Stimulated activated CD8-positive, alpha-beta memory T cell treated with anti-CD3 and anti-CD28 coated beads, Interleukin-4, amount 100 ng/mL, for 4 hours (primary cell): ENCODE measurements at regions not wholly inside any gene's neighbourhood (a gene's known extent, or its start where the extent isn't known, plus 50 kb on each side); places are given as distances from the start of the nearest gene placed in this dataset.
"Not testable (repeated sequence)": the region's sequence is repeated elsewhere in the genome, so short reads cannot be mapped to it uniquely, and the experiment has no call there.

Source experiments
- DNase-seq, 2 donors: peaks; one replicate each; pipeline ENCODE4 v3.0.0-alpha.2; 2020; ENCODE audit warnings: low read depth in 2 of 2, low spot score in 1 of 2

DNA sequence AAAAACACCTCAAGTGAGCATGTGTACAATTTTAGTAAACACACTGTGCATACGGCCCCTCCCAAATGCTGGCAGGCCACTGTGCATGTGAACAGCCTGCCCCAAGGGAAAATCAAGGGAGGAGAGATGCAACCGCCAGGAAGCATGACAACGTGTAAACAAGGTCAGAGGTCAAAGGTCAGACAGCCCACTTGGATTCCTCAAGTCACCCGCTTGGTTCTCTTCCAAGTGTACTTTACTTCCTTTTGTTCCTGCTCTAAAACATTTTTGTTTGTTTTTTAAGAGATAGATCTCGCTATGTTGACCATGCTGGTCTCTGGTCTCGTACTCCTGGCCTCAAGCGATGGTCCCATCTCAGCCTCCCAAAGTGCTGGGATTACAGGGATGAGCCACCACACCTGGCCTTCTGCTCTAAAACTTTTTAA lies 126.7 kb upstream of the SHB start:
- no peak for DNase-seq

DNA sequence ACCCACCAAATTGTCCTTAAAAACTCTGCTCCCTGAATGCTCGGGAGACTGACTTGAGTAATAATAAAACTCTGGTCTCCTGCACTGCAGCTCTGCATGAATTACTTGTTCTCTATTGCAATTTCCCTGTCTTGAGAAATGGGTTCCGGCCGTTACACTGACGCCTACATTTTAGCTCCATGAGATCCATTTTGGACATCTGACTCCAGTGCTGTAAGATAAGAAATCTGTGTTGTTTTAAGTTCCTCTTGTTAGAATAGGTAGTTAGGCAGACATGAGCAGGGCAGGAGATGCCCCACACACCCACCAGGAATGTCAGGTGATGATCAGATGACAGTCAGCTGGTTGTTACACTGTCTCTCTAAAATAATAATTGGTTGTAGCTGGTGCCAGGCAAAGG lies 125.8 kb upstream of the SHB start:
- DNase-seq = no peak

DNA sequence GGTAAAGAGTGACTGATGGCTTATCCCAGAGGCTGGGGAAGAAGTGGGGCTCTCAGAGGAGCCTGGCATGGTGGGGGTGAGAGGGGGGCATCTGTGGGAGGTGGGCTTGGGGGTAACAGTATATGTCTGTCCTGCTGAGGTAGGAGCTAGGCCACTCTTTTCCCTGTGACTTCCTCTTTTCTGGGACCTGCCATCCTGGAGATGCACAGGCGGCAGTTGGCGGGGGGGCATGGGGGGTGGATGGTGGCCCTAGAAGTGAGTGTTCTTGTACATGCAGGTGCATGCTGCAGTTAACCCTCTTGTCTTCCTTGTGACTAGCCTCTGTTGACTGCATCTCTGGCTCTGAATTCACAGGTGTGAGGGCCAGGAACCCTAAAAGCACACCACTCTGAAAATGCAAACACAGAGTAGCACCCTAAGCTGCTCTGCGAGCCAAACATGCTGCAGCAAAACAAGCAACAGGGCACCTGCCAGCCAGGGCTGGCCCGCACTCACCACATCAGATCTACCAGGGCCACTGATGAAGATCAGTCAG lies 123.8 kb upstream of the SHB start:
- DNase-seq = no peak

DNA sequence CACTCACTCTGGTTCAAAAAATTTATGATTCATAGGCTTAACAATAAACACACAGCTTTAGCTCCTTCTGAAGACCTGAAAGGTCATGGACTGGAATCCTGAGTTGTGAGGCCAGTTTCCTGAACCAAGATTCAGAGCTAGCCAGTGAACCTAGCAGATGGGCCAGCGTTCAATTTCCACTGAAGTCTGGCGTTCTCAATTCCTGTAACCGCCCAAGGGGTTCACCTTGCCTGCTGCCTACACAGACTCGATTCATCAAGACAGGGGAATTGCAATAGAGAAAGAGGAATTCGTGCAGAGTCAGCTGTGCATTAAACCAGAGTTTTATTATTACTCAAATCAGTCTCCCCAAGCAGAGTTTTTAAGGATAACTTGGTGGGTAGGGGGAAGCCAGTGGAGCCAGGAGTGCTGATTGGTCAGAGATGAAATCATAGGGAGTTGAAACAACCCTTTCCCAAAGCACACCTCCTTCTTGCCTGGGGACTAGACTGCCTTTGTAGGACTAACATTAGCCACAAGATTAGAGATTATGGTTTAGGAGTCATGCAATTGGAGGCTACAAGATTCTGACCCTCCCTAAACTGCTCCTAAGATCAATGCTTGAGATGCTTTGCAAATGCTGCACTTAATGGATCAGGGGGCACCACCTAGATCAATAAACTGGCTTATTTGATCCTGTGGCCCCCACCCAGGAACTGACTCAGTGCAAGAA lies 117.5 kb upstream of the SHB start:
- no peak for DNase-seq

DNA sequence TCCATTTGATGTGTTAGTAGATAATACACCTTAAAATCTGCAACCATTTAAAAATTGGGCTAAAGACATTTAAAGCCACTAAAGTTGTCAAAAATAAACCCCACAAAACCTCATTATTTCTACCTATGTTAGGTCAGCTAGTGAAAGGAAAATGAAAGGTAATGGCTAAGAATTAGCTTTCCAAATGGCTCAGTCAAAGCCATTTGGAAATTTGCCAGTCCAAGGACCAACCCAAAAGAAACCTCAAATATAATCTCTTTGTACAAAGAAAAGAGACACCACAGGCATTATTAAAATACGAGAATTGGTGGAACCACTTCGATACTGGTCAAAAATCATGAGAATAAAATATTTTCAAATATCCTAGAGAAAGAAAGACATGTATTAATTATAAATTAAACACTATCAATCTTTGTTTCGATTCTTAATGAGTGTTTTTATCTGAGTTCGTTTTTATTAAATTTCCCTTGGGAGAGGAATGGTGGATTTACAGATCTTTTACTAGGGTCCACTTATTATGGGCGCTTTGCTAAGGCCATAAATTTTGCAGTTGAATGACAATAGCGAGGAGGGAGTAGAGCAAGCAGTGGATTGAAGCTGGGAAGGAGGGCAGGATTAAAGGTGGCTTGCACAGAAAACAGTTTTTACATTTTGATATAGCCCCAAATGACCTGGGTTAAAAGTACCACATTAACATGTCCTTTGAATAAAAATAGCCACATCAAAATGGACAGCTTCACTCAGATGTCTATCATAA lies 116.8 kb upstream of the SHB start:
- no peak for DNase-seq

DNA sequence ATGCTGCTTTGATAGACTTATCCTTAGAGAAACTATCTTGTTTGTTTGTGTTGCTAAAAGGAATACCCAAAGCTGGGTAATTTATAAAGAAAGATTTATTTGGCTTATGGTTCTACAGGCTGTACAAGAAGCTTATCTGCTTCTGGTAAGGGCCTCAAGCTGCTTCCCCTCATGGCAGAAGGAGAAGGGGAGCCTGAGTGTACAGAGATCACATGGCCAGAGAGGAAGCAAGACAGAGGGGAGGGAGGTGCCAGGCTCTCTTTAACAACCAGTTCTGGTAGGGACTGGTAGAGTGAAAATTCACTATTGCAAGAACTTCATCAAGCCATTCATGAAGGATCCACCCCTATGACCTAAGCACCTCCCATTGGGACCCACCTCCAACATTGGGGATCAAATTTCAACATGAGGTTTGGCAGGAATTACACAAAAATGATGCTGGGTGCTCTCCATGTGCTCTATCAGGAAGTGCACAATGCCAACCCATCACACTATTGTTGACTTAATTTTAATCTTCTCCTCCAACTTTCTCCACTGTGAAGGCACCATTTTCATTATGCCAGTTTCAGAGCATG lies 115.1 kb upstream of the SHB start:
- DNase-seq = no peak

DNA sequence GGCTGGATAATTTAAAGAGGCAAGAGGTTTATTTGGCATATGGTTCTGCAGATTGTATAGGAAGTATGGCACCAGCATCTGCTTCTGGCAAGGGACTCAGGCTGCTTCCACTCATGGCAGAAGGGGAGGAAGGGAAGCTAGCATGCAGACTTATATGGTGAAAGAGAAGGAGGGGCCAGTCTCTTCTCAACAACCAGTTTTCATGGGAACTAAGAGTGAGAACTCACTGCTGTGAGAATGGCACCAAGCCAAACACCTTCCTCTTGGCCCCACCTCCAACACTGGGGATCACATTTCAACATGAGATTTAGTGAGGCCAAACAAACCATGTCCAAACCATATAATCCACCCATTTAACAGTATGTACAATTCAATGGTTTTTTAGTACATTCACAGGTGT lies 113.3 kb upstream of the SHB start:
- no peak for DNase-seq

DNA sequence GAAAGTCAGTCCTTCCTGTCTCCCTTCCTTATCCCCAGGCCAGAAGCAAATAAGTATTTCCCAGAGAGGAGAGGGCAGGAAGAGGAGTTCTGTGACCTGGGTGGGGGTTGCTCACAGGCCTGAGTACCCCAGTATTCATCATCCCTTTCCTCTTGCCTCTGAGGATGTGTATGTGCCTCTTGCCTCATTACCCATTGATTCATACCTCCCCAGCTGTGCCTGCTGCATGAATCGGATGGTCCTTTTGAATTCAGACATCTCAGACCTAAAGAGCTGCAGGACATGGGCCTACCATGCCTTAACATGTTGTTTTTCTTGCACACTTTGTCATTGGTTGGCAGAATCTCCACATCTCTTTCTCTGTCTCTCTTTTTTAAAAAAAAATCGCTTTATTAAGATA lies 112.8 kb upstream of the SHB start:
- DNase-seq = no peak

DNA sequence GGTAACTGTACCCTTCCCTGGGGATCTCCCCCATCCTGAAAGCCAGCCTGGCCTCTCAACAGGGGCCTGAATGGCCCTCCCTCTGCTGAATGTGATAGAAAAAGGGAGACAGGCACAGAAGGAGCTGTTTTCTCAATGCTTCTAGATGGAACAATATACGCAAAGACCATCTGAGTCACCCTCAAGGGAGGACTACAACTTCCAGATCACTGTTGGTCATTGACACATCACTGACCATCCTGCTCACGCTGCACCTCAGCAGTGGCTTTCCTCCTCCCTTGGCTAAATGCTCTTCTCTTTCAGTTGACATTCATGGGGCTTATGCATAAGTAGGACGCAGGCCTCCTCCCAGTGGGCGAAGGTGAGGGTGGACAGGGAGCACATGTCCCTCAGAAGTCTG lies 112.2 kb upstream of the SHB start:
- no peak for DNase-seq

DNA sequence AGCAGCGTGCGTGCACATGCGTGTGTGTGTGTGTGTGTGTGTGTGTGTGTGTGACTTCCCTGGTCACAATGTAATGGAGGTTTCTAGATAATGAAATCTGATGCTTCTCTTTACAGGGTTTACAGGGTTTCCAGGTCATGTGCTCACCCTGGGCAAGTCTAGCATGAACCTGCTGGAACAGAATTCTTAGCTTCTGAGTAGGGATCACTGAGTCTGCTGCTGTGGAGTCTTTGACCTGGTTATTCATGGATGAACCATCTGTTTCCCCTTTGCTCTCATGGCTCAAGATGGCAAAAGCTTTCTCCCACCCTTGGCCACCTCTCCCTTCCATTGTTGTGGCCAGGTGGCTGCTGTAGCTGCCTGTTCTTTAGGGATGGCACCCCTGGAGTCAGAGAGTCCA lies 111.6 kb upstream of the SHB start:
- DNase-seq = no peak

DNA sequence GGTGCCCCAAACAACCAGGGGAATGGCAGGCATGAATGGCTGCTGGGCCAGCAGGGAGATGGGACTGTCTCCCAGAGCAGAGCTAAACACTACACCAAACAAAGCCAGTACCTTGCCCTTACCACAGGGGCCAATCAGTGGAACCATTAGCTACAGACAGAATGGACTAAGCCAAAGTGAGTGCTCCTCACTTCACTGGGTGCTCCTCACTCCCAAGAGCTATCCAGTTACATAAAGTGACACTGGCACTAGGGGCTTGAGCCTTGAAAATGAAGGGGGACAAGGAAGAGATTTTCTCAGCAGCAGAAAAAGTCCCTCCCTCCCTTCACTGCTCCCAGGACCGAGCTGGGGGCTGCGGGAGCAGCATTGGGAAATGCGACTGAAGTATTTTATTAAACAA lies 110.9 kb upstream of the SHB start:
- DNase-seq = no peak

DNA sequence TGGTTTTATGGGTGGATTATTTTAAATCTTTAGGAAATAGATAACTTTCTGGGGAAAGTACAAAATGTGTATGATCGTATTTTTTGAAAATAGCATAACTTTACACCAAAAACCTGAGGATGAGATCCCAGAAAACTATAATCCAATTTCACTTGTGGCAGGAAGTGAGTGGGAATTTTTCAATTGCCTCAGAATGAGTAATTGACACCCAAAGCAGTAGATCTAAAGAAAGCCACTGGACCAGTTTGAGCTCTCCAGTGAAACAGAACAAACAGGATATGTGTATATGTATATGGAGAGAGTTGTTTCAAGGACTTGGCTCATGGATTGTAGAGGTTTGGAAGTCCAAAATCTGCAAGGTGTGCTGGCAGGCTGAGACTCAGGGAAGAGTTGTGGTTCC lies 109.2 kb upstream of the SHB start:
- no peak for DNase-seq

DNA sequence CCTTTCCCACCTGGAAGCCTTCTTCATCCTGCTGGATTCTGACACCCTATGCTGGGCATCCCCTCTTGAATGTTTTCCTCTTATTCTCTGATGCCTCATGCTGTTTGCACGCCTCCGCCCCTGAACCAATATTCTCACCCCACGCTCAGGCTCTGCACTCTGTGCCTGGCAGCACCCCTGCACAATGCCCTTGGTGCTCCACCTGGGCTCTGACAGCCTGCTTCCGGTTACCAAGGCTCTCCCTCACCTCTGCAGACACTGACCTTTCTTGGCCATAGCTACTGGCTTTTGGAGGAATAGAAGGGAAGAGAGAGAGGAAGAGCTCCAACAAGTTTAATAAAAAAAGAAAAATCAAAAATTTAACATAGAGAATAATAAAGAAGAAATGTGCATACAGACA lies 108.7 kb upstream of the SHB start:
- DNase-seq = no peak

DNA sequence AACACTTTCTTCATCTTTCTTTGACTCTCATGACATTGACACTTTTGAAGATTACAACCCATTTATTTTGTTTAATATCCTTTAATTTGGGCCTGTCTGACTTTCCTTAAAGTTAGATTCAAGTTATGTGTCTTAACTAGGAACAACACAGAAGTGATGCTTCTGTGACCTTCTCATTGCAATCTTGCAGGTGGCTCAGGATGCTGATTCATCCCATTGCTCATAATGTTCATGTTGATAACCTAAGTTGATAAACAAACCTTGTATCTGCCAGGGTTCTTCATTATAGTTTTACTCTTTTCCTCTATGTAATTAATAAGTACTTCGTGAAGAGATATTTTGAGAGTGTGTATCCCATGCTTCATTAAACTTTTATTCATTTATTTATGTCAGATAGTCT lies 107.2 kb upstream of the SHB start:
- no peak for DNase-seq

DNA sequence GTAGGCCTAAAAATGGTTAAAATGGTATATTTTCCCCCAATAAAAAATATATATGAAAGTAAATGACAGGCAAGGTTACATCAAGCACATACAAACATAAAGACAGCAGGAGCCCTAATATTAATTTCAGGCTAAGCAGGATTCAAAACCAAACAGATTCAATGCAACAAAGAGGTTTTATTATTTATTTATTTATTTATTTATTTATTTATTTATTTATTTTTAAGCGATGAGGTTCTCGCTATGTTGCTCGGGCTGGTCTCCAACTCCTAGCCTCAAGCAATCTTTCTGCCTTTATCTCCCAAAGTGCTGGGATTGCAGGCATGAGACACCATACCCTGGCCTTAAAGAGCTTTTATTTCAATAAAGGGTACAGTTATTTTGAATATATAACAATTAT lies 106.4 kb upstream of the SHB start:
- no peak for DNase-seq

DNA sequence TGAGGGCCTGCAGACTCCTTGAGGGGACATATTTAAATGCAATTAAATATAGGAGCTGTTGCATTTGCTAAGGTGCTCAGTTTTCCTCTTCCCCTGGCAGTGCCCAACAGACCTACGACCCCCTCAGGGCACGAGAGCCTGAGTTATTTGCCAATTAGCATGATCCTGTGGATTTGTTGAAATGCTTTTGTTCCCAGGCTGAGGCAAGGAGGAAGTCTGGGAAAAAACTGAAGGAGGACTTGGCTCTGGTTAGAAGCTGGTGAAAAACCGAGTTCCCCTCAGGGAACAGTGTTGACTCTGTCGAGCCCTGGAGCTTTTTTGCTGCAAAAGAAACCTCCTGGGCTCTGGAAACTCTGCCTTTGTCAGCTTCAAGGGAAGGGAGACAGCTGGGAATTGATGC lies 103.6 kb upstream of the SHB start:
- no peak for DNase-seq

DNA sequence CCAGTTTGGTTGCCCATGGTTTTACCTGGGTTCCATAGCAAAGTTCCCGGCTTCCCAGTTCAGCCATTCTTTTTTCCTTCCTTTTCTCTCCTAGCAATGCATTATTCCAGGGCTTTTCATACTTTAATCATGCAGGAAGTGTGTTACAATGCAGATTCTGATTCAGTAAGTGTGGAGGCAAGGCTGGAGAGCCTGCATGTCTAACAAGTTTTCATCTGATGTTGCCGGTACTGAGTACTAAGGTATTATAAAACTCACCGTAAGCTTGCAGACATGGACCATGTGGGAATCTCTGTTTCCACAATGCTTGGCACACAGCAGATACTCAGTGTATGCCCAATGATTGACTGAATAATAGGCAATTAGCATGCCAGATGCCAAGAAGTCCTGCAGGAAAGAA lies 102.9 kb upstream of the SHB start:
- DNase-seq = no peak

DNA sequence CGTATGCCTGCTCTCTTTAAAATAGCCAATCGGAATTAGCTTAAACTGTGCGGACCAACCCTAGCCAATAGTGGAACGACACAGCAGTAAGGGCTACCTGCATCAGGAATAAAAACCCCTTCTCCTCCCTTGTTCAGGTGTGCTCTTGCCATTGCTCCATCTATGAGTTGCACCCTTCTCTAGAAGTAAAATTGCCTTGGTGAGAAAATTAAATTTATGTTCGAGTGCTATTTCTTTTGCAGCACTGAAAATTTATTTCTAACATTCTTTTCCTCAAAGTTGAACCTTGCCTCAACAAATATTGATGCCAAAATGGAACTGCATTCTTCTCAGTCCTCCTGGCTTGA lies 102.5 kb upstream of the SHB start:
- DNase-seq = no peak

DNA sequence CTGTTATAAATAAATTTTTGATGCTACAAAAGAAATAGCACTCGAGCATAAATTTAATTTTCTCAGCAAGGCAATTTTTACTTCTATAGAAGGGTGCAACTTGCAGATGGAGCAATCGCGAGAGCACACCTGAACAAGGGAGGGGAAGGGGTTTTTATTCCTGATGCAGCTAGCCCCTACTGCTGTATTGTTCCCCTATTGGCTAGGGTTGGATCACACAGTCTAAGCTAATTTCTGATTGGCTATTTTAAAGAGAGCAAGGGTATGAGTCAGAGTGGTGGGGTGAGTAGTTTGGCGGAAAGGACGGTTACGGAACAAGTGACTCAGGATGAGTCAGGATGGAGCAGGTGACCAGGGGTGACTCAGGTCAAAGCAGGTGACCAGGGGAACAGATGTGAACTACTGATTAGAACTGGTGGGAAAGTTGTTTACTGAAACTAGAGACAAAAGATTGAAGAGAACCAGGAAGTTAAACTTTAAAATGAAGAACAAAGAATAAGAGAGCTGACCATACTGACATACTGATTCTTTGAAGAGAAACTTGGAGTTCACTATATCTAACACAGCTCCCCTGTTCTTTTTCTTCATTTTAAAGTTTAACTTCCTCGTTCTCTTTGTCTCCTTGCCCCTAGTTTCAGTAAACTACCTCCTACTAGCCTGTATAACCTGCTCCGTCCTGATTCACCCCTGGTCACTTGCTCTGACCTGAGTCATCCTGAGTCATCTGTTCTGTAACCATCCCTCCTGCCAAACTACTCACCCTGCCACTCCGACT lies 101.9 kb upstream of the SHB start:
- DNase-seq = not testable (repeated sequence)

DNA sequence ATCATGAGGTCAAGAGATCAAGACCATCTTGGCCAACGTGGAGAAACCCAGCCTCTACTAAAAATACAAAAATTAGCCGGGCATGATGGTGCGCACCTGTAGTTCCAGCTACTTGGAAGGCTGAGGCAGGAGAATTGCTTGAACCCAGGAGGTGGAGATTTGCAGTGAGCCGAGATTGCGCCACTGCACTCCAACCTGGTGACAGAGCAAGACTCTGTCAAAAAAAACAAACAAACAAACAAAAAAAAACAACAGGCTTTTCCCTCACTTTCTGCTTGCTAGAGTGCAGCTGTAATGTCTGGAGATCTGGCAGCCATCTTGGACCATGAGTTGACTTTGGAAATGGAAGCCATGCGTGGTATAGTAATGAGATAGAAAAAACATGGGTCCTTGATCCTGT lies 101.1 kb upstream of the SHB start:
- DNase-seq = not testable (repeated sequence)

DNA sequence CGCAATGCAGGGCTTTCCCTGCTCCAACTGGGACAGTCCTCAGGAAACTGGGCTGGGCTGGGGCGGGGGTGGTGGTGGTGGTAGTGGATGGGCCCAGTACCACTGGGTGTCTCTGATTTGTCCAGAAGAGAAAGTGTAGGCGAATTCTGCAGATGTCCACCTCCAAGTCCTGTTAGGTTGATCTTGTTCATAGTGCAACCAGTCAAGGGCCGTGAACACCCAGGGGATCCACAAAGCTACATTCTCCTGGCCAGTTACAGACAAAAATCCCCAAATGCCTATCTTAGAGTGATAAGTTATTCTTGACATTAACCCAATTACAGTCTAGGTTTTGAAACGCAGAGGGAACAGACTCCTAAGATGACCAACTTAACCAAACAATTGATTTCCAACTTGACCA lies 97.5 kb upstream of the SHB start:
- no peak for DNase-seq
